SIG-M5 treated with dmso at 0.1 percent for 504 hours (cell line): ENCODE measurements at regions not wholly inside any gene's neighbourhood (a gene's known extent, or its start where the extent isn't known, plus 50 kb on each side); places are given as distances from the start of the nearest gene placed in this dataset.

Experiments used
- DNase-seq: peaks from one replicate; lab custom pipeline; 2025; ENCODE audit not compliant: unreplicated experiment; lab: John Stamatoyannopoulos, UW

DNA sequence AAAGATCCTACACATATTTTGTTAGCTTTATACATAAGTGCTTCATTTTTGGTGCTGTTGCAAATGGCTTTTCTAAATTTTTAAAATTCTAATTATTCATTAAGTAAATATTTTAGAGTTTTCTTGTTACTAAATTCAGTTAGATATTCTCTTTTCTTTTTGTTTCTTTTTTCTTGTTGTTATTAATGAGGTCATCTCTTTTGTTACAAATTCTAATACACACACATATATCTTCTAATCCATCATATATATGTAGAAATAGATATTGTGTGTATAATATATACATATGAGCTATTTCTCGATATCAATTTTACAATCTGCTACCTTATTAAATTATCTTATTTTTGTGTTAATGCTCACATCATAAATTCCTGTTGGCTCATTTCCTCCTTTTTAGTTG is 255.9 kb downstream of the GALR1 start:
- DNase-seq: no peak

DNA sequence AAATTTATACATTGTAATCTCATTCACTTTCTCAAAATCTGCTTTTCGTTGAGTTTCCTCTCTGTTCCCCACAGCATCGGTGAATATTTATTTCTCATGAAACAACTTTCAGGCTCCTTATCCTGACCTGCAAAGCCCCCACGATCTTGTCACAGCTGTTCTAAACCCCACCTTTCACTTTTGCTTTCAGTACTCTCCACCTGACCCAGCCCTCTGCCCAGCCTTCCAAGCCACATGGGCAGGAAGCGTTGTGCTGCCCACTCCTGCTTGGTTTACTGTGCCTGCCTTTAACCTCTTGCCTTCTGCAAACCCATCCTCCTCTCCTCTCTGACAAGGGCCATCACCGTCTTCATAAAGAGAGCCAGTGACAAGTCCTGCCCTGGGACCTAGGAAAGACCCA is 262.5 kb downstream of the GALR1 start:
- no peak for DNase-seq

DNA sequence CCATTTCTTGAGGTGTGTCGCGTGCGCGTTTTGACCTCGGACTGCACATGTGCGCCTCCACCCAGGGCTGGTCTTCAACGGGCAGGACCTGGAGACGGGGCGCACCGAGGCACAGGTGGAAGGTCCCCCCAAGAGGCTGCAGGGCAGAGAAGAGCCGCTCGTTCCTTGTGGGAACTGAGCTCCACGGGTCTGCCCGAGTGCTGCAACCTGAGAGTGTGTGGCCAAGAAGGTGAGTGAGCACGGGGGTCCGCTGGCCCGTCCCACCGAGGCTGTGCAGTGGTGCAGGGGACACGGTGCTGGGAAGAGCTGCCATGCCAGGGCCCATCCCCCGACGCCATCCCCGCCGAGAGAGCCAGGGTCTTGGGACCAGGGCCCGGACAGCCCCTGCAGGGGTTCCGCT is 268.3 kb downstream of the GALR1 start:
- no peak for DNase-seq

- DNase-seq: no peak
These were observed 271.1 kb downstream of the GALR1 start for GRCh38 chr18:77520767-77521166.

DNA sequence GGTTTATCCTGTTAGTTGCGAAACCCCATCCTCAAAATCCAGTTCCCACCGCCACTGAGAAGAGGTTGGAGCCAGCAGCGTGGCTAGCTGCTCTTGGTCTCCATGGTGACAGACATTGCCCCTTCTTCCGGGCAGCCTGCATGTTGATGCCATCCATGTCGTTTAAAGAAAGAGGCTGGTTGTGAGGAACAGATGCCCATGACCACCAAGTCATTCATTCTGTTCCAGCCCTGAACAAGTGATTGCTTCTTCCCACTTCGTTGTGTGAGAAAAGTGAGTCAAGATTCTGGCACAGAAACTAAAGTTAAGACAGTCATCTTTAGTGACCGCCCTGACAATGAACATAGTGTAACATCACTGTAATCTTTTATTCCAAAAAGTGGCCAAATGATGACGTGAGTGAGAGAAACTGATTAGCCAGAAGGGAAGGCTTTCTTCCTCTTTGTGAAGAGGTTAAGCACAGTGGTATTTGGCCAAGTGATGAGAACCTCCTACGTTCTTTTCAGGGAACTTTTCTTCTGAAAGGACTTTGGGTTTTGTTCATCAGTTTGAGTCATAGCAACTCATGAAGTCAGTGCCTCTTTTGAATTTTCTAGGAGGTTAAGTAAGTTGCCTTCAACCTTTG is 272.5 kb downstream of the GALR1 start:
- DNase-seq: no peak

DNA sequence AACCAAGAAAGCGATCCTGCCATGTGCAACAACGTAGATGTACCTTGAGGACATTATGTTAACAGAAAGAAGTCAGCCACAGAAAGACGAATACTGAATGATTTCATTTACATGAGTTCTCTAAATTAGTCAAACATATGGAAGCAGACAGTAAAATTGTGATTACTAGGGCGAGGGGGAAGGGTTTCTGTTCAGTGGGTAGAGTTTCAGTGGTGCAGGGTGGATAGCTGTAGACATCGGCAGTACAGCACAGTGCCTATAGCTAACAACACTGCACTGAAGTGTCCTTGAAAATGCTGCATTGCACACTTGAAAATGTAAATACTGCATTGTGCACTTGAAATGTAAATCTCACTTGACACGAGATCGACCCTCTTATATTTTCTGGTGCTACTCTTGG is 275.3 kb downstream of the GALR1 start:
- no peak for DNase-seq

DNA sequence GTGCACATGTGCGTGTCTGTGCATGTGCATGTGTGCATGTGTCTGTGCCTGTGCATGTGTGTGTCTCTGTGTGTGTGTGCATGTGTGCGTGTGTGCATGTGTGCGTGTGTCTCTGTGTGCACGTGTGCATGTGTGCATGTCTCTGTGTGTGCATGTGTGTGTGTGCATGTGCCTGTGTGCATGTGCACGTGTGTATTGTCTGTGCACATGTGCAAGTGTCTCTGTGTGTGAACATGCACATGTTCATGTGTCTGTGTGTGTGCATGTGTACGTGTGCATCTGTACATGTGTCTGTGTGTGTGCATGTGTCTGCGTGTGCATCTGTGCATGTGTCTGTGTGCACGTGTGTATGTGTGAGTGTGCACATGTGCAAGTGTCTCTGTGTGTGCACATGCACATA is 277.3 kb downstream of the GALR1 start:
- no peak for DNase-seq

GRCh38 chr18:77528872-77529271 is 279.2 kb downstream of the GALR1 start:
- peak; percentile 51 for DNase-seq

DNA sequence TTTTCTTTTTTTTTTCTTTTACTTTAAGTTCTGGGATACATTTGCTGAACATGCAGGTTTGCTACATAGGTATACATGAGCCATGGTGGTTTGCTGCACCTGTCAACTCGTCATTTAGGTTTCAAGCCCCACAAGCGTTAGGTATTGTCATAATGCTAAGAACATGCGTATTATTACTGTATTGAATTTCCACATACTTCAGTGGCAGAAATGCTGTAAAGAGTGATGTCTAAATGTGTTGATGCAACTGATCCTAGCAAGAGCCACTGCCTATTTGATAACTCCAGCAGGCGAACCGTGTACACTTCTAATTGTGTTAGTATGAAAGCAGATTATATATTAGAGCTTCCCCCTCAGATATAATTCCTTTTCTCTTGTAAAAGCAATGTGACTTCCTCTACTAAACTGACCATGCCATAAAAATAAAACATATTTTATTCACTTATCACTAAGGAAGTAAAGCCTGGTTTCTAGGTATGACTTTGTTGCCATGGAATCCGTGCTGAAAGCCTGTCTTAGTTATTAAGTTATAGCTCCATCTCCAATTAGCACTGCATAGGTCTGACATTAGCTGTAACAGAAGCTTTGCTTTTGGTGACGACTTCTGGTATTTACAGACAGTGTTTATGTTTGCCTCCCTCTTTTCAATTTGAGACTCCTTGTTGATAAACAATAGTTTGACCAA is 280.0 kb downstream of the GALR1 start:
- no peak for DNase-seq

- DNase-seq: no peak
These were observed 281.1 kb downstream of the GALR1 start for GRCh38 chr18:77530732-77531131.

GRCh38 chr18:77539860-77540259 is 290.2 kb downstream of the GALR1 start:
- DNase-seq: no peak

DNA sequence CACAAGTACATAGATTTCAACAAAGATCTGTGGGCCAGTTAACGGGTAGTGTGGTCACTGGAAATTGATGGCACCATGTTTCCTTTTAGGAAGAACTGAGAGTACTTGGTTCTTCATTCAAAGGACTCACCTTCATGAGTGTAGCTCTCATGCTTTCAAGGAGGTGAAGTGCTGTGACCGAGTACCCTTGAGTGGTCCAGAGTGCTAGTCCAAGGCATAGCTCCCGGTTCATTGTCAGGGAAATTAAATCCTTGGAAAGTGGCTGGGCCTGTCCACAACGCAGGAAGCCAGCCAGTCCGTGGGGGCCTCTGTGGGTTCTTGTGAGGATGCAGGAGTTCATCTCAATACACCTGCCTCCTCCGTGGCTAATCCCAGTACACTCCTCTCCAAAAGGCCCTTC is 295.1 kb downstream of the GALR1 start:
- DNase-seq: no peak

GRCh38 chr18:77547757-77548156 is 298.1 kb downstream of the GALR1 start:
- no peak for DNase-seq

DNA sequence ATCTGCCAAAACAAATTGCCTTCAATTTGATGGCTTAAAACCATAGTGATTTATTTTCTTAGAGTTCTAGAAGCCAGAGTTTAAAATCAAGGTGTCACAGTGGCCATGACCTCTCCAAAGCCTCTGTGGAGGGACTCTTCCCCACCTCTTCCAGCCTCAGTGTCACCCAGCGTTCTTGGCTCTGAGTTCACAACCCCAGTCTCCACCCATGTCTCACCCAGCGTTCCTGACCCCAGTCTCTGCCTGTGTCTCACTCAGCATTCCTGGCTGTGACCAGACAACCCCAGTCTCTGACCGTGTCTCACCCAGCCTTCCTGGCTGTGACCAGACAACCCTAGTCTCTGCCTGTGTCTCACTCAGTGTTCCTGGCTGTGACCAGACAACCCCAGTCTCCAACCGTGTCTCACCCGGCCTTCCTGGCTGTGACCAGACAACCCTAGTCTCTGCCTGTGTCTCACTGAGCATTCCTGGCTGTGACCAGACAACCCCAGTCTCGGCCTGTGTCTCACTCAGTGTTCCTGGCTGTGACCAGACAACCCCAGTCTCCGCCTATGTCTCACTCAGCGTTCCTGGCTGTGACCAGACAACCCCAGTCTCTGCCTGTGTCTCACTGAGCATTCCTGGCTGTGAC is 299.3 kb downstream of the GALR1 start:
- DNase-seq: no peak

DNA sequence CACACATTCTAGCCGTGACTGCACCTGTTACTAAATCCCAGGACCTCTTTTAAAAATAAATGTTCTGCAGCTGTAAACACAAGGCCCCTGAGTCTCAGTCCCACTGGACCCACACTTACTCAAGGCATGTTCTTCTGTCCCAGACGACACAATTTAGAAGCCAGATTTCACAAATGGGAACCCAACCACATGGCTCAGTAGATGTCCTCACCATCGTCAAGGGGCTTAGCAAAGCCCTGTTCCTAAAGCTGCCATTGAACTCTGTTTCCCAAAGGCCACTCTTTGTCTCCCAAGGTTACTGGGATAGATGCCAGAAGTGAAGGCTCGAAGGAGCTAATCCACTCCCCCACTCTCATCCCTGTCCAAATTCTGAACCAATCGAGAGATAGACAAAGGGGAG is 301.0 kb downstream of the GALR1 start:
- DNase-seq: no peak

- DNase-seq: no peak
These were observed 301.4 kb downstream of the GALR1 start for GRCh38 chr18:77551055-77551454.

DNA sequence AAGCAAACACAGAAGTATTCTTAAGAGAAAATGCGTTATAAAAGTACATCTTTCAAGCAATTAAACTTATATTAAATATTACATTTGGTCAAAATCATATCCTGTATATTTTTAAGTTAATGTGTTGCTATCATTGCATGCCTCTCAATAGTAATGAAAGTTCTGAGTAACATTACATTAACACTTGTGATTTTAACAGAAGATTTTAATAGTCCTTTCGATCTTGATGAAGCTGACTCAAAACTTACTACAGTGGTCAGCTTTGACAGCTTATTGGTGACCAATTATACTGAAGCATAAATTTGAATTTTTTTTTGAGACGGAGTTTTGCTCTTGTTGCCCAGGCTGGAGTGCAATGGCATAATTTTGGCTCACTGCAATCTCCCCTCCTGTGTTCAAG is 303.3 kb downstream of the GALR1 start:
- no peak for DNase-seq

DNA sequence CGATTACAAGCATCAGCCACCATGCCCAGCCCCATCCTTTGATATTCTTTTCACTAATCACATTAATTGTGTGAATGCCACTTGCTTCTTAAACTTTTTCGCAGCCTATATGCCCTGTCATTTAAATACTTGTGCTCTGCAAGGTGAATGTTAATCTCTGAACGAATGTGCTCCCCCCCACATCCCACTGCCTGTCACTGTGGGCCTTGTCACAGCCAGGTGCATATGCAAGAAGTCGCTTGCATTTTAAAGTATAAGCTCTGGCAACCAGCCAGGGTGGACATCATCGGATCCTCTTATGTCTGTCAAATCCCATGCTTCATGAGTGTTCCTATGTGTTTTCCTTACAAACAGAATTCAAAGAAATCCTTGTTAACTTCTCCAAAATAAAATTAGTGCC is 304.4 kb downstream of the GALR1 start:
- DNase-seq: no peak

DNA sequence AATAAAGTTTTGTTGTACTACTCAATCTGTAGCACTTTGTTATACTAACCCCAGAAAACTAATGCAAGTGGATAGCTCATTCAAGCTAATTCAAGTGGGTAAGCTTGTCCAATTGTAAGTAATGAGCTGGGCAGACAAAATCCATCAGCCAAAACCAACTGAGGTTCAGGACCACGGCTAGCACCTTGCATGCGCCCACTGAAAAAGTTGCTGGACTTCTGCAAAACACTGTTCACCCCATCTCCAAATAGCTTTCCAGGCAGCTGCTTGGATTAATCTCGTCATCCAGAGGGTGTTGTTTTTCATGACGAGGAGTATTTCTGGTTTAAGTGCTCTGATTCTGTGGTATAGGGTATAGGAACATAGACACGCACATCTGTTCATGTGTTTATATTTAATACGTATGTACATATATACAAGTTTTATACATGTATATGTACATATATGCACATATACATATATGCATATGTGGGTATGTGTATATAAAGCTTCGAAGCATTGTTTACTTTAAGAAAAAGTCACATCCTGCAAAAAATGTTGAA is 307.5 kb downstream of the GALR1 start:
- no peak for DNase-seq

- DNase-seq: no peak
These were observed 309.7 kb downstream of the GALR1 start for GRCh38 chr18:77559274-77559910.

DNA sequence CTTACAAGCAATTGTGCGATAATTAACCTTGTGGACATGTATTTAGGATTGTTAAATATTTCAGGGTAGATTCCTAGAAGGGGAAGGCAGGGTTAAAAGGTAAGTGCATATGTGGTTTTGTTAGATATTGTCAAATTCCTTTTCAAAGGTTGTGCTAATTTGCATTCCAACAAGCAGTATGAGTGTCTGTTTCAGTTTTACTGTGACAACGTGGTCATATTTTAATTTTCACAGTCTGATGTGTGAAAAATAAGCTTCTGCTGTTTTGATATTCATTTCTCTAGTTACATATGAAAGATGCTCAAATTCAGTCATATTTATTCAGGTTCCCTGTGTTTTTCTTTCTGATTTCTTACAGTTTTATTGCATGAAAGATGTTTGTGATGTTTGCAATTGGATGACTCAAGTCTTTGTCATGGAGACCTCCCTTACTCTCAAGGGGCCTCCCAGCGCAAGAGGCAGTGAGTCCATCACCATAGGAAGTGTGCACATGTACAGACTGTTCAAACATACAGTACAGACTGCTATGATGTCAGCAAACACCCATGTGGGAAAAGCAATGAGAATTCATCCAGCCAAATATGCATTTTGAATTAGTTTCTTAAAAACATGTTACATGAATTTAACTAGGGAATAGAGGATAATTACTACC is 310.8 kb downstream of the GALR1 start:
- DNase-seq: no peak
